Panc1 (cell line): ENCODE measurements at regions not wholly inside any gene's neighbourhood (a gene's known extent, or its start where the extent isn't known, plus 50 kb on each side); places are given as distances from the start of the nearest gene placed in this dataset.

Experiments used
- ATAC-seq: fragments of 200-7000 bp; cut with Tn5 transposase; 2 replicates; pipeline ENCODE4 v1.9.1; 2020; ENCODE audit warnings: mild to moderate bottlenecking, moderate library complexity
- BruUV-seq: library from RNA; stranded (reverse); fragments of 400-500 nt; replicated peaks from 2 replicates; lab custom pipeline; 2021; lab: Mats Ljungman, UMichigan
- CTCF ChIA-PET: fragments of 300-600 bp; sonication (Branson Sonifier 250); formaldehyde crosslinking; loops from one replicate; lab custom pipeline; 2022; ENCODE audit warnings: antibody characterized with exemption; lab: Charles Lee
- POLR2A ChIA-PET: fragments of 300-600 bp; sonication (Branson Sonifier 250); formaldehyde crosslinking; loops from one replicate; lab custom pipeline; 2022; ENCODE audit warnings: antibody characterized with exemption; lab: Charles Lee
- DNase-seq: peaks from one replicate; pipeline ENCODE4 v3.0.0-alpha.2; 2010; ENCODE audit warnings: low read depth, low spot score
- H3K27ac ChIP-seq: 2 replicates; pipeline ENCODE4 v1.5.1; 2011; ENCODE audit warnings: mild to moderate bottlenecking, low read length, inconsistent platforms
- H3K27me3 ChIP-seq: fragments of 200-500 bp; sonication (Bioruptor generic); 2 replicates; pipeline ENCODE4 v1.6.0; 2014; ENCODE audit warnings: low read length, inconsistent platforms; ENCODE audit not compliant: control insufficient read depth, insufficient read depth
- H3K36me3 ChIP-seq: fragments of 200-500 bp; sonication (Bioruptor generic); 2 replicates; pipeline ENCODE4 v1.5.1; 2014; ENCODE audit warnings: inconsistent platforms, mild to moderate bottlenecking, low read length, moderate library complexity; ENCODE audit not compliant: control insufficient read depth, insufficient read depth
- H3K4me1 ChIP-seq: 2 replicates; pipeline ENCODE4 v1.5.1; 2011; ENCODE audit warnings: inconsistent platforms, mild to moderate bottlenecking, low read length, moderate library complexity; ENCODE audit not compliant: control insufficient read depth, insufficient read depth
- H3K4me3 ChIP-seq, 2 experiments: 2 replicates each; pipeline ENCODE4 v1.5.1; 2011 to 2012; ENCODE audit warnings: low read depth in 2 of 2, low read length in 2 of 2, mild to moderate bottlenecking in 2 of 2, inconsistent platforms in 1 of 2, moderate library complexity in 1 of 2
- H3K9me3 ChIP-seq: fragments of 200-500 bp; sonication (Bioruptor generic); 2 replicates; pipeline ENCODE4 v1.5.1; 2014; ENCODE audit warnings: low read depth, mild to moderate bottlenecking, inconsistent platforms, low read length, moderate library complexity; ENCODE audit not compliant: control insufficient read depth, insufficient read depth
- POLR2AphosphoS5 ChIP-seq: IDR thresholded peaks from 2 replicates; pipeline ENCODE4 v1.6.1; 2012; ENCODE audit warnings: mild to moderate bottlenecking, low read depth, low read length, moderate library complexity
- SIN3A ChIP-seq: IDR thresholded peaks from 2 replicates; pipeline ENCODE4 v1.6.1; 2012; ENCODE audit warnings: low read depth, mild to moderate bottlenecking, low read length, moderate library complexity, borderline replicate concordance; ENCODE audit not compliant: insufficient read depth
- TCF7L2 ChIP-seq: IDR thresholded peaks from 2 replicates; pipeline ENCODE4 v1.6.1; 2011; ENCODE audit warnings: mild to moderate bottlenecking, low read depth, low read length, inconsistent platforms
- in situ Hi-C: cut with HindIII; loops from 2 replicates; pipeline ENCODE4 v1.10.0; 2016; ENCODE audit warnings: low sequenced_read_pairs, low pct_unique_long_range_greater_than_20kb
- intact Hi-C: fragments of 100-400 bp; cut with micrococcal nuclease; formaldehyde crosslinking; loops from one replicate; pipeline ENCODE4 v1.10.0; 2022; ENCODE audit not compliant: unreplicated experiment
- TF ChIP-seq, protein P1 (sequence below), 2 experiments: IDR thresholded peaks; 2 replicates each; pipeline ENCODE4 v1.6.1; 2011 to 2012; ENCODE audit warnings: low read depth in 2 of 2, control low read depth in 1 of 2, low read length in 1 of 2, mild to moderate bottlenecking in 1 of 2, moderate library complexity in 1 of 2; ENCODE audit not compliant: insufficient read depth in 1 of 2
- TF ChIP-seq, protein P2 (sequence below): fragments of 450-650 bp; IDR thresholded peaks from 2 replicates; pipeline ENCODE4 v1.5.1; 2017; ENCODE audit warnings: mild to moderate bottlenecking

DNA sequence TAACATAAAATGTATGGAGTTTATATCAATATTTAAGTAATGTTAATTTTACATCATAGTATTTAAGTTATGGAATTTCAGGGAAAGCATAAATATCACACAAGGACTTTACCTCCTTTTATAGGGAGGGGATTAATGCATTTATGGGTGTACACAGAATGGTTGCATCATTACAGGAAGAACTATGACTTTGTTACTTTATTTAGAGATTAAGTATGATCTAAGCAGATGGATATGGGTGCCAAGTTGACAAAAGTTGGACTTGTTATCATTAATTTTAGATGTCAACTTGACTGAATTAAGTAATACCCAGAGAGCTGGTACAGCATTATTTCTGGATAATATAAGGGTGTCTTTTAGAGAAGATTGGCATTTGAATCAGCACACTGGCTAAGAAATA is 160.5 kb upstream of the CDH10 start:
- Histone ChIP-seq H3K27me3 (no peaks in the 10 kb centered on the region), H3K27ac (no peak overlapping the region), H3K4me1 (no peaks in the 10 kb centered on the region), H3K36me3 (no peaks in the 10 kb centered on the region), H3K9me3 (no peaks in the 10 kb centered on the region), H3K4me3 (no peak overlapping the region)
- in situ Hi-C loops (no loop called here), intact Hi-C loops (no loop called here)
- ChIA-PET CTCF (no interaction called here), POLR2A (no interaction called here)
- TF ChIP-seq SIN3A (no peak), POLR2AphosphoS5 (no peak), TCF7L2 (no peak)
- TF ChIP-seq, protein P1, sequence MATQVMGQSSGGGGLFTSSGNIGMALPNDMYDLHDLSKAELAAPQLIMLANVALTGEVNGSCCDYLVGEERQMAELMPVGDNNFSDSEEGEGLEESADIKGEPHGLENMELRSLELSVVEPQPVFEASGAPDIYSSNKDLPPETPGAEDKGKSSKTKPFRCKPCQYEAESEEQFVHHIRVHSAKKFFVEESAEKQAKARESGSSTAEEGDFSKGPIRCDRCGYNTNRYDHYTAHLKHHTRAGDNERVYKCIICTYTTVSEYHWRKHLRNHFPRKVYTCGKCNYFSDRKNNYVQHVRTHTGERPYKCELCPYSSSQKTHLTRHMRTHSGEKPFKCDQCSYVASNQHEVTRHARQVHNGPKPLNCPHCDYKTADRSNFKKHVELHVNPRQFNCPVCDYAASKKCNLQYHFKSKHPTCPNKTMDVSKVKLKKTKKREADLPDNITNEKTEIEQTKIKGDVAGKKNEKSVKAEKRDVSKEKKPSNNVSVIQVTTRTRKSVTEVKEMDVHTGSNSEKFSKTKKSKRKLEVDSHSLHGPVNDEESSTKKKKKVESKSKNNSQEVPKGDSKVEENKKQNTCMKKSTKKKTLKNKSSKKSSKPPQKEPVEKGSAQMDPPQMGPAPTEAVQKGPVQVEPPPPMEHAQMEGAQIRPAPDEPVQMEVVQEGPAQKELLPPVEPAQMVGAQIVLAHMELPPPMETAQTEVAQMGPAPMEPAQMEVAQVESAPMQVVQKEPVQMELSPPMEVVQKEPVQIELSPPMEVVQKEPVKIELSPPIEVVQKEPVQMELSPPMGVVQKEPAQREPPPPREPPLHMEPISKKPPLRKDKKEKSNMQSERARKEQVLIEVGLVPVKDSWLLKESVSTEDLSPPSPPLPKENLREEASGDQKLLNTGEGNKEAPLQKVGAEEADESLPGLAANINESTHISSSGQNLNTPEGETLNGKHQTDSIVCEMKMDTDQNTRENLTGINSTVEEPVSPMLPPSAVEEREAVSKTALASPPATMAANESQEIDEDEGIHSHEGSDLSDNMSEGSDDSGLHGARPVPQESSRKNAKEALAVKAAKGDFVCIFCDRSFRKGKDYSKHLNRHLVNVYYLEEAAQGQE (IDR thresholded peaks at IDR 0.05; ENCODE audit: insufficient read depth in 1 of 2, low read depth in 2 of 2, low read length in 1 of 2) = no peak
- TF ChIP-seq, protein P2, sequence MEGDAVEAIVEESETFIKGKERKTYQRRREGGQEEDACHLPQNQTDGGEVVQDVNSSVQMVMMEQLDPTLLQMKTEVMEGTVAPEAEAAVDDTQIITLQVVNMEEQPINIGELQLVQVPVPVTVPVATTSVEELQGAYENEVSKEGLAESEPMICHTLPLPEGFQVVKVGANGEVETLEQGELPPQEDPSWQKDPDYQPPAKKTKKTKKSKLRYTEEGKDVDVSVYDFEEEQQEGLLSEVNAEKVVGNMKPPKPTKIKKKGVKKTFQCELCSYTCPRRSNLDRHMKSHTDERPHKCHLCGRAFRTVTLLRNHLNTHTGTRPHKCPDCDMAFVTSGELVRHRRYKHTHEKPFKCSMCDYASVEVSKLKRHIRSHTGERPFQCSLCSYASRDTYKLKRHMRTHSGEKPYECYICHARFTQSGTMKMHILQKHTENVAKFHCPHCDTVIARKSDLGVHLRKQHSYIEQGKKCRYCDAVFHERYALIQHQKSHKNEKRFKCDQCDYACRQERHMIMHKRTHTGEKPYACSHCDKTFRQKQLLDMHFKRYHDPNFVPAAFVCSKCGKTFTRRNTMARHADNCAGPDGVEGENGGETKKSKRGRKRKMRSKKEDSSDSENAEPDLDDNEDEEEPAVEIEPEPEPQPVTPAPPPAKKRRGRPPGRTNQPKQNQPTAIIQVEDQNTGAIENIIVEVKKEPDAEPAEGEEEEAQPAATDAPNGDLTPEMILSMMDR = no peak
- BruUV-seq = no TSS peak
- no peak for ATAC-seq
- DNase-seq = no peak

DNA sequence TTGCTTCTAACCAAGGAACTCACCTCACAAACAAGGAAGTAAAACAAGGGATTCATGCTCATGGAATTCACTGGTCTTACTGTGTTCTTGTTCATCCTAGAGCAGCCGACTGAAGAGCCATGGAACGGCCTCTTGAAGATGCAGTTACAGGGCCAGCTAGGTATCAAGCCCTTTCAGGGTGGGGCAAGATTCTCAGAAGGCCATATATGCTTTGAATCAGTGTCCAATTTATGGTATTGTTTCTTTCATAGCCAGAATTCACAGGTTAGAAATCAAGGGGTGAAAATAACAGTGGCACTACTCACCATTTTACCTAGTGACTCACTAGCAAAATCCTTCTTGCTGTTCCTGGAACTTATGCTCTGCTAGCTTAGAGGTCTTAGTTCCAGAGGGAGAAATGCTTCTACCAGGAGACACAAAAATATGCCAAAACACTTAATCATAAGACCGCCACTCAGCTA is 159.5 kb upstream of the CDH10 start:
- Histone ChIP-seq H3K4me1 (no peaks in the 10 kb centered on the region), H3K36me3 (no peaks in the 10 kb centered on the region), H3K27me3 (no peaks in the 10 kb centered on the region), H3K9me3 (no peaks in the 10 kb centered on the region), H3K27ac (no peak overlapping the region), H3K4me3 (no peak overlapping the region)
- CTCF ChIA-PET = no interaction called here
- in situ Hi-C loops (no loop called here), intact Hi-C loops (no loop called here)
- POLR2A ChIA-PET = no interaction called here
- DNase-seq (no peak), ATAC-seq (no peak)
- no TSS peak for BruUV-seq
- TF ChIP-seq, protein P2 = no peak
- TF ChIP-seq, protein P1 (IDR thresholded peaks at IDR 0.05; ENCODE audit: insufficient read depth in 1 of 2, low read depth in 2 of 2, low read length in 1 of 2) = no peak
- TF ChIP-seq POLR2AphosphoS5 (no peak), TCF7L2 (no peak), SIN3A (no peak)
